ENCODE measurements at regions not wholly inside any gene's neighbourhood (a gene's known extent, or its start where the extent isn't known, plus 50 kb on each side); places are given as distances from the start of the nearest gene placed in this dataset.

DNA sequence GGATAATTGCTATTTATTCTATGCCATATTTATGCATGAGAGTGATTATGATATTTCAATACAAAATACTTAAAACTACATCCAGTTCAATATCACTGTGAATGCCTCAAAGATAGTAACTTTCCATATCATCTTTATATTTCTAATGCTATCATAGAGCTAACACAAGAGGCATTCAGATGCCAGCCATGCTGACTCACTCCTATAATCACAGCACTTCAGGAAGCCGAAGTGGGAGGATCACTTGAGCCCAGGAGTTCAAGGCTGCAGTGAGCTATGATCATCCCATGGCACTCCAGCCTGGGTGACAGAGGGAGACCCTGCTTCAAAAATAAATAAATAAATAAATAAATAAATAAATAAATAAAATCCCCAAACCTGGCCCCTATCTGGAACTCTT, 498.7 kb downstream of the EPHA3 start:
- Histone ChIP-seq H3K4me3 (no peak overlapping the region), H3K27ac (no peak overlapping the region), H3K9me3 (no peaks in the 10 kb centered on the region; the same call in 2 of the 3 replicates), H3K4me2 (no peak overlapping the region), H3K4me1 (no peaks in the 10 kb centered on the region)
- CTCF ChIA-PET, result interaction anchor here (1.3 kb wide), 1 partner anchor 13 kb away, joined by 3 read pairs; no protein-coding TSS in a partner anchor
- DNase-seq (ENCODE audit: low read depth in 1 of 2, low spot score in 1 of 2), result no peak
- WGBS (ENCODE audit: missing lambda C conversion rate), result 4% methylated on average over 1 of the region's 1 CpG
- POLR2A ChIA-PET, result no interaction called here
- FAIRE-seq, result no peak
- no peak for ATAC-seq
- TF ChIP-seq ZC3H11A (IDR thresholded peaks at IDR 0.05) (peak; percentile 32), CHD4 (IDR thresholded peaks at IDR 0.05; ENCODE audit: borderline replicate concordance) (no peak)

GRCh38 chr3:89612027-89612426, 504.6 kb downstream of the EPHA3 start:
- DNase-seq (ENCODE audit: low read depth in 1 of 2, low spot score in 1 of 2), result no peak
- no peak overlapping the region for H3K4me2 ChIP-seq
- no peak overlapping the region for H3K27ac ChIP-seq
- no peak for ATAC-seq
- no peak for TF ChIP-seq POLR2AphosphoS2 (conservative IDR thresholded peaks at IDR 0.05; ENCODE audit: low read length)
- TF ChIP-seq CBX8 (IDR thresholded peaks at IDR 0.05), result no peak
- TF ChIP-seq USF2 (IDR thresholded peaks at IDR 0.05), result no peak
- no peak for TF ChIP-seq FOXS1 (CRISPR knock-in tag; IDR thresholded peaks at IDR 0.05)
- no peak for TF ChIP-seq MAZ (IDR thresholded peaks at IDR 0.05; ENCODE audit: borderline replicate concordance, low read depth, low read length)
- no peak for TF ChIP-seq ZFP36 (IDR thresholded peaks at IDR 0.05; ENCODE audit: borderline replicate concordance, partially characterized antibody)
- no peak for TF ChIP-seq MYC (IDR thresholded peaks at IDR 0.05; ENCODE audit: borderline replicate concordance, low read length)
- TF ChIP-seq GATA3 (IDR thresholded peaks at IDR 0.05; ENCODE audit: borderline replicate concordance), result no peak
- TF ChIP-seq POLR2A (IDR thresholded peaks at IDR 0.05; ENCODE audit: low read length), result no peak
- no peak for TF ChIP-seq RNF2 (IDR thresholded peaks at IDR 0.05; ENCODE audit: borderline replicate concordance, low read depth)
- no peak for TF ChIP-seq CBX2 (IDR thresholded peaks at IDR 0.05; ENCODE audit: borderline replicate concordance, low read depth)
- no peak for TF ChIP-seq RARB (CRISPR knock-in tag; IDR thresholded peaks at IDR 0.05)
- TF ChIP-seq EHMT2 (IDR thresholded peaks at IDR 0.05; ENCODE audit: low read depth), result no peak
- TF ChIP-seq, protein P1, sequence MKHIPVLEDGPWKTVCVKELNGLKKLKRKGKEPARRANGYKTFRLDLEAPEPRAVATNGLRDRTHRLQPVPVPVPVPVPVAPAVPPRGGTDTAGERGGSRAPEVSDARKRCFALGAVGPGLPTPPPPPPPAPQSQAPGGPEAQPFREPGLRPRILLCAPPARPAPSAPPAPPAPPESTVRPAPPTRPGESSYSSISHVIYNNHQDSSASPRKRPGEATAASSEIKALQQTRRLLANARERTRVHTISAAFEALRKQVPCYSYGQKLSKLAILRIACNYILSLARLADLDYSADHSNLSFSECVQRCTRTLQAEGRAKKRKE (CRISPR knock-in tag; IDR thresholded peaks at IDR 0.05; ENCODE audit: low read depth), result no peak
- TF ChIP-seq CHD4 (IDR thresholded peaks at IDR 0.05; ENCODE audit: borderline replicate concordance), result no peak
- no peak for TF ChIP-seq KDM1A (IDR thresholded peaks at IDR 0.05; ENCODE audit: low read depth)
- TF ChIP-seq ZC3H11A (IDR thresholded peaks at IDR 0.05), result no peak
- TF ChIP-seq E2F6 (IDR thresholded peaks at IDR 0.05; ENCODE audit: borderline replicate concordance, low read depth), result no peak
- no peak for TF ChIP-seq BCL3 (IDR thresholded peaks at IDR 0.05)
- ChIA-PET POLR2A (no interaction called here), CTCF (no interaction called here)
- H3K4me3 ChIP-seq, result no peak overlapping the region
- no peaks in the 10 kb centered on the region for H3K9me3 ChIP-seq
- no CpG with 5 or more reads among the region's 1 CpG for WGBS (ENCODE audit: missing lambda C conversion rate)
- no peak for FAIRE-seq
- no peaks in the 10 kb centered on the region for H3K4me1 ChIP-seq

- 0% methylated on average over 1 of the region's 1 CpG for WGBS (ENCODE audit: missing lambda C conversion rate)
- CTCF ChIA-PET, result no interaction called here
- Histone ChIP-seq H3K9me3 (no peaks in the 10 kb centered on the region), H3K4me3 (no peak overlapping the region), H3K4me1 (no peaks in the 10 kb centered on the region), H3K4me2 (no peak overlapping the region), H3K27ac (no peak overlapping the region)
- FAIRE-seq (no peak), ATAC-seq (no peak), DNase-seq (ENCODE audit: low read depth in 1 of 2, low spot score in 1 of 2) (no peak)
- TF ChIP-seq NFE2L2 (conservative IDR thresholded peaks at IDR 0.05; ENCODE audit: low read length) (no peak), ZSCAN20 (CRISPR knock-in tag; IDR thresholded peaks at IDR 0.05) (no peak), TFCP2L1 (CRISPR knock-in tag; IDR thresholded peaks at IDR 0.05) (no peak), ZNF302 (CRISPR knock-in tag; IDR thresholded peaks at IDR 0.05) (no peak), RCOR1 (IDR thresholded peaks at IDR 0.05; ENCODE audit: low read depth, low read length) (no peak), NPAS2 (CRISPR knock-in tag; IDR thresholded peaks at IDR 0.05; ENCODE audit: borderline replicate concordance) (no peak), HDAC2 (IDR thresholded peaks at IDR 0.05) (no peak), RNF2 (IDR thresholded peaks at IDR 0.05; ENCODE audit: borderline replicate concordance, low read depth) (no peak), ZC3H11A (IDR thresholded peaks at IDR 0.05) (no peak), CBX2 (IDR thresholded peaks at IDR 0.05; ENCODE audit: borderline replicate concordance, low read depth) (no peak), BHLHE40 (IDR thresholded peaks at IDR 0.05; ENCODE audit: low read depth, low read length) (no peak), FOSB (CRISPR knock-in tag; IDR thresholded peaks at IDR 0.05) (no peak), RFX5 (IDR thresholded peaks at IDR 0.05) (no peak), CHD4 (IDR thresholded peaks at IDR 0.05; ENCODE audit: borderline replicate concordance) (no peak), HOXB13 (CRISPR knock-in tag; IDR thresholded peaks at IDR 0.05; ENCODE audit: low read depth) (no peak), ZFP36 (IDR thresholded peaks at IDR 0.05; ENCODE audit: borderline replicate concordance, partially characterized antibody) (no peak)
- TF ChIP-seq, protein P2, sequence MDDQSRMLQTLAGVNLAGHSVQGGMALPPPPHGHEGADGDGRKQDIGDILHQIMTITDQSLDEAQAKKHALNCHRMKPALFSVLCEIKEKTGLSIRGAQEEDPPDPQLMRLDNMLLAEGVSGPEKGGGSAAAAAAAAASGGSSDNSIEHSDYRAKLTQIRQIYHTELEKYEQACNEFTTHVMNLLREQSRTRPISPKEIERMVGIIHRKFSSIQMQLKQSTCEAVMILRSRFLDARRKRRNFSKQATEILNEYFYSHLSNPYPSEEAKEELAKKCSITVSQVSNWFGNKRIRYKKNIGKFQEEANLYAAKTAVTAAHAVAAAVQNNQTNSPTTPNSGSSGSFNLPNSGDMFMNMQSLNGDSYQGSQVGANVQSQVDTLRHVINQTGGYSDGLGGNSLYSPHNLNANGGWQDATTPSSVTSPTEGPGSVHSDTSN (IDR thresholded peaks at IDR 0.05), result no peak
- TF ChIP-seq, protein P3, sequence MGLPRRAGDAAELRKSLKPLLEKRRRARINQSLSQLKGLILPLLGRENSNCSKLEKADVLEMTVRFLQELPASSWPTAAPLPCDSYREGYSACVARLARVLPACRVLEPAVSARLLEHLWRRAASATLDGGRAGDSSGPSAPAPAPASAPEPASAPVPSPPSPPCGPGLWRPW (IDR thresholded peaks at IDR 0.05), result no peak
- POLR2A ChIA-PET, result no interaction called here
Observed at GRCh38 chr3:89613241-89613640, 505.8 kb downstream of the EPHA3 start.
